GM20431 (cell line): ENCODE measurements at regions not wholly inside any gene's neighbourhood (a gene's known extent, or its start where the extent isn't known, plus 50 kb on each side); places are given as distances from the start of the nearest gene placed in this dataset.

Source experiments
- in situ Hi-C: fragments of 300-500 bp; cut with MseI, MboI; formaldehyde crosslinking; loops from one replicate; pipeline ENCODE4 v1.15.0; 2020; ENCODE audit warnings: low sequenced_read_pairs; ENCODE audit not compliant: unreplicated experiment

- in situ Hi-C loops = no loop called here
Measured at GRCh38 chr9:106535439-106535838, 327.5 kb upstream of the ZNF462 start.

GRCh38 chr9:106557996-106558667, 304.8 kb upstream of the ZNF462 start:
- in situ Hi-C loops = no loop called here

GRCh38 chr9:106560540-106560939, 302.4 kb upstream of the ZNF462 start:
- in situ Hi-C loops = no loop called here

DNA sequence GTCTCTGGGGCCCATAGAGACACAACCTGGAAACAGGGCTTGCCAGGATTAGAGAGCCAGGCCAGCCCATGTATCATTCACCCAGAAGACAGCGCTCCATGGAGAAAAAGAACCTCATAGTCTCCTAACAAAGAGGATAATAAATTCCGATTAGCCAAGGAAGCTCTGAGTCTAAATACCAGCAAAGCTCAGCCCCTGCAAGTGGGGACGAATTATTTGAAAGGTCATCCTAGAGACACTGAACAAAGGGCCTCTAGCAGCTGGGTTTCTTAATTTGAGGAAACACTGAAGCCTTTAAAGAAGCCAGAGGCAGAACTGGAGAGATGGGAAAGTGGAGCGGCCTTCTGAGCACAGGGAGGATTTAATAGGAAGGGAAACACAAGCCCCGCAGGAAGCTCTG, 287.1 kb upstream of the ZNF462 start:
- in situ Hi-C loops = no loop called here

GRCh38 chr9:106576232-106576760, 286.7 kb upstream of the ZNF462 start:
- in situ Hi-C loops = no loop called here

- in situ Hi-C loops = no loop called here
Measured at GRCh38 chr9:106577121-106577520, 285.8 kb upstream of the ZNF462 start.

DNA sequence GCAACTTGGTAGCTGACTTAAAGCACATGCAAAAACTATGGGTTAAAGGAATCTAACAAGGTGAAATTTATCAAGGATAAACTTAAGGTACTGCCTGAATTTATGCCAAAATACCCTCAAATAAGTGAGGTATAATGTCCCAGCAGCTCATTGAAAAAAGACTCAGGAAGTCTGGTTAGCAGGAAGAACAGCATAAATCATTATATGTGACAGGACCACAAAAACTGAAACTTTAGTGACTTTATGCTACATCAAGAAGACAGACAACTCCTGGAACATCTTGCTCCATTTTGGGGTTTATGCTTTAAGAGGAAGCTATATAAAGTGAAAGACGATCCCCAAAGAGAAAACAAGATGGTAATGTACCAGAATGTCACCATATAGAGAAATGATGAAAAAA, 282.4 kb upstream of the ZNF462 start:
- in situ Hi-C loops = no loop called here

DNA sequence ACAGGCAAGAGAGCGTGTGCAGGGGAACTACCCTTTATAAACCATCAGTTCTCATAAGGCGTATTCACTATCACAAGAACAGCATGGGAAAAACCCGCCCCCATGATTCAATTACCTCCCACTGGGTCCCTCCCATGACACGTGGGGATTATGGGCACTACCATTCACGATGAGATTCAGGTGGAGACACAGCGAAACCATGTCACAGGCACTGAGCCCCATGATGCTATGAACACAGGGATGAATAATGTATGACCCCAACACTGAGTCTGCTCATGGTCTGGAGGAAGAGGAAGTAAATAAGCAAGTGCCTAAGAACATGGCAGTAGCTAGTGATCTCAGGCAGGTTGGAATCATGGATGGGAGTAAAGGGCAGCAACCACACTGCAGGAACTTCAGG, 281.0 kb upstream of the ZNF462 start:
- in situ Hi-C loops = no loop called here

- in situ Hi-C loops = no loop called here
Measured at GRCh38 chr9:106583751-106584150, 279.2 kb upstream of the ZNF462 start.

- in situ Hi-C loops = no loop called here
Measured at GRCh38 chr9:106587042-106587441, 275.9 kb upstream of the ZNF462 start.

DNA sequence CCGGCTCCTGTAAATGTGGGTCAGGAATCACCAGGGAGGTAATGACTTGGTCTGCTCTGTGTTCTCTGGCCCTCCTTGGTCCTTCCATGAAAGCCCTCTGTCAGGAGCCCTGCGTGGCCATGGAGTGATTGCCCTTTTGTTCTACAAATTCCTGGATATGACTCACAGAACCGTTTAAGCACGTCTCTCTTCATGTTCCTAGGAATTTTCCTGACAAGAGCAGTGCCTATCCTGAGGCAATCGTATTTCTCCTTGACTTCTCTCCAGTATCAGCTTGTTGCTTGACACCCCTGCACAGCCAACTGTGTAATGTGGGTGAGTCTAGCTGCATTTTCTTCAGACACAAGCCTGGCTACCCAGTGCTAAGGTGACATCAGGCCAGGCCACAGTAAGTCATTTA, 274.3 kb upstream of the ZNF462 start:
- in situ Hi-C loops = no loop called here

DNA sequence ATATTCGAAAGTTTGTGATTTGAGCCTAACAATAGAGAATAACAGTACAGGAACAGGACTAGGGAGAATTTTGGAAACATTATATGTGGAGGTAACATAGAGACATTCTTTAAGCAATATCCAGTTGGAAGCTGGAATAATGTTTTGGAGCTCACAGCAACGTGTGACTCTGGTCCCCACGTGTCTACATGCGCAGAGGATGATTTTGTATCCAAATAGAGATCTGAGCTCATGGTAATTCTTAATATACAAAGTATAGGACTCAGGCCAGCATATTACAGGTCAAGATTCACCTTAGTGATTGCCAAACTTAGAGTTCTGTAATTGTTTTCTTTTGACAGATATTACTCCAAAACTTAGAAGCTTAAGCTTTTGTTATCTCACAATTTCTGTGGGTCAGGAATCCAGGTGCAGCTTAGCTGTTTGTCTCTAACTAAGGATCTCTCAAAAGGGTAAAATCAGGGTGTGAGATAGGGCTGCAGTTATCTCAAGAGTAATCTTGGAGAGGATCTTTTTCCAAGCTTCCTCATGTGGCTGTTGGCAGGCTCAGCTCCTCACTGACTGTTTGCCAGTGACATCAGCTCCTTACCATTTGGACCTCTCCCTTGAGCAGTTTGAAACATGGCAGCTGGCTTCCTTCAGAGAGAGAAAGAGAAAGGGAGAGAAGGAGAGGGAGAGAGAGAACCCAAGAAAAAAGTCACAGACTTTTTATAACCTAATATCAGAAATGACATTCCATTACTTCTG, 272.0 kb upstream of the ZNF462 start:
- in situ Hi-C loops = no loop called here

DNA sequence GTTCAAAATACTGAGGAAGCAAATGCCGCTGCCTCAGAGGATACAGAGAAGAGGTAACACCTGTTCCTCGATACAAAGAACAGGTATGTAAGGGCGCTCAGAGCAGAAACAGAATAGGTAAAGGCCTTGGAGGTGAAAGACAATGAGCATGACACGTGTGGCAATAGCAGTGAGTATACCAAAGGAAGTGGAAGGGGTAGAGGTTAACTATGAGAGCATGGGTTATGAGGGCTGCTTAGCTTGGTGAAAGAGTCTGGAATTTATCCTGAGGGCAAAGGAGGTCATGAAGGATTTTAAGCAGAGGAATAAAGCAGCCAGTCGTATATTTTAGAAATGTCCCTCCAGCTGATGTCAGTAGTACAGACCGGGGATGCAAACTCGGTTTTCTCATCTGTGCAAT, 269.8 kb upstream of the ZNF462 start:
- in situ Hi-C loops = no loop called here

DNA sequence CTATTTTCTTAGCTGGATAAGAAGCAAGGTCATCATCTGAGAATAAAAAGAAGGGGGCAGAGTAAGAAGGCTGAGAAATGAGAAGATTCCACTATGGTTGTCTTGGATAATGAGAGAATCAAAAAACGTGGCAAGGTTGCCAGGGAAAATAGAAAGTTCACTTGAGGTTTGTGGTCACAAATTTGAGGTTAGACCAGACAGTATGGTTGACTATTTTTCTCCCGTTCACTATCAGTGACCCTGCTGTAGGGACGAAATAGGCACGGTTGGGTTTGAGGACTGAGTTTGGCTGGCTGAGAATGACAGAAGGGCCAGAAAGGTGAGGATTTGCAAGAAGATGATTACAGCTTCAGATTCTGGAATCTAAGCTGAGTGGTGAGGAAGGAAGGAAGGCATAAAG, 266.0 kb upstream of the ZNF462 start:
- in situ Hi-C loops = no loop called here

DNA sequence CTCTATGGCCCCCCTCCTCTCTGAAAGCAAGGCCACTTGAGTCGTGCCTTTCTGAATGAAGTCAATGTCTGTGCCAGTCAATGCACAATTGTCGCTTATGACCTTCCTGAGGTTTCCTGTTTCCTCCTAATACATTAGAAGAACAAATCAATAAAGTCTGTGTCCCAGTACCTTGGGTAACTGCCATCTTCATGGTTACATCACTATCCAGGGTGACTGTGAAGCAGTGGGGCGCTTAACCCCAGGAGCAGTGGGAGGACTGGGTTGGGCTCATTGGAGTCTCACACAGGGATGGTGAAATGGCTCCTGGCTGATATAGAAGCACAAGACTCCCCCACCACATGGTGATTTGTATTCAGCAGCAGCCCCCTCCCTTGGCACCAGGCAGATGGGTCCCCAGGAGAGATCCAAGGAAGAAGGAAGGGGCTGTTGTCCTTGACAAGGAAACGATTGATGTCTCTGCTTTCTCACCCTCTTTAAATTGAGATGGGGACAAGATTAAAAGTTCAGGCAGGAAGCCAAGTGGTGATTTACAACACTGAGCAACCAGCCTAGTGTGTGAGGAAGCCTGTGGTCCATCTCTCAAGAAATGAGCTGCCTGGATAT, 261.9 kb upstream of the ZNF462 start:
- in situ Hi-C loops = no loop called here

DNA sequence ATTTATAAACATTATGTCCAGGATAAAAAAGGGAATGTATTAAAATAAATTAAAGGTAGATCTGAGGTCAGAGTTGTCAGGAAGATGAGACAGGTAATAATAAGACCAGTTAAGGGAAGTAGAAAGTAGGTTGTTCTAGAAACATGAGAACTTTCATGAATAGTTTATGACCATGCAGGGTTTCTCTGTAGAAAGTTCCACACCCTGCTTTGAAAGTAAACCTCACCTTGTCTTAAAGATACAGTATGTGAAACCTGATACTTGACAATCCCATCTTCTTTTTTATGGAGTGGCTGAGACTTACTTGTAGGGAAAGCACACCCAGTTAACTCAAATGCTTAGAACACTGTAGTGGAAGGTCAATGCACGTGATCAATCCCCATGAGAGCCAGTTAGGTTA, 260.6 kb upstream of the ZNF462 start:
- in situ Hi-C loops = no loop called here

DNA sequence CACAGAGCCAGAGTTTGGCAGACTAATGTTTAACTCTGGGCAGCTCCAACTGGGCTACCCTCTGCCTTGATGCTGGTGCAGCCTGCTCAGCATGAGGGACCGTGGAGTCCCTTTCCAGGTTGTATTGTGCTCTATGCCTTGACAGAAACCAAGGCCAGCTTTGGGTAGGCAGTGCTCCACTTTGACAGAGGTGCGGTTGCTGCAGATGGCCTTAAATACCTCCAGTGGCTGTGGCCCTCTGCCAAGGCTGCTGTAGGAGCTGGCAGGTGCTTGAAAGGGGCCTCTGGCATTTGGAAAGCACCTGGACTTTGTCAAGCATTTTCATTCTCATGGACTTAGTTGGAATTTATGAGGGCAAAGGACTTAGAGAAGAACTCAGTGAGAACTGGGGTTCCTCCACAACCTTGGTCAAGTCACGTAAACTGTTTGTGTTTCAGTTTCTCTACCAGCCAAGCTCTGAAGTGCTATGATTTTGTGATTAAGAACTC, 249.7 kb upstream of the ZNF462 start:
- in situ Hi-C loops = no loop called here

- in situ Hi-C loops = no loop called here
Measured at GRCh38 chr9:106615118-106615889, 247.7 kb upstream of the ZNF462 start.

- in situ Hi-C loops = no loop called here
Measured at GRCh38 chr9:106616026-106616425, 246.9 kb upstream of the ZNF462 start.

DNA sequence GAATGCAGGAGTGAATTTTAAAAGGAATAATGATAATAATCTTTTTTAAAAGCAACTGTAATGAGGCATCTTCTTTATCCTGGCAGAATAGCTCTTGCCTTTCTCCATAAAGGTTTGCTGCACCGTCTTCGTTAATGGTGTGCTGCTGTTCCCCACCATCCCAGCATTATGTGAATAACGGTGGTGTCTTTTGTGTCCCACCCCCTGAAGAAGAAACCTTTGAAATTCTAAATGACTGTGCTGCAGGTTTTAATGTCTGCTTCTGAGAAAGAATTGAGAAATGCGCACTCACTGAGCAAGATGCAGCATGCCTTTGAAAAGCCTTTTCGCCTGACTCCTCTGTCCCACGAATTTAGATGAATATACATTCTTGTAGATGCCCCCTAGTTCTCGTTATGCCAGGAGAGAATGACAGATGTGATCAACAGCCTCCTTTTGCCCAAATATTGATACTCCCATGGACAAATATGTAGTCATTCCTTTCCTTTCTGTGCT, 246.1 kb upstream of the ZNF462 start:
- in situ Hi-C loops = no loop called here
